Fibroblast of villous mesenchyme (primary cell): ENCODE measurements at regions not wholly inside any gene's neighbourhood (a gene's known extent, or its start where the extent isn't known, plus 50 kb on each side); places are given as distances from the start of the nearest gene placed in this dataset.

Source experiments
- DNase-seq: peaks from one replicate; pipeline ENCODE4 v3.0.0-alpha.2; 2010; ENCODE audit warnings: low read depth
- H3K4me3 ChIP-seq: 2 replicates; pipeline ENCODE4 v1.5.1; 2011; ENCODE audit warnings: low read depth, mild to moderate bottlenecking, low read length
- TF ChIP-seq, protein P1 (sequence below): IDR thresholded peaks from 2 replicates; pipeline ENCODE4 v1.5.1; 2012; ENCODE audit warnings: low read depth, mild to moderate bottlenecking, low read length; ENCODE audit not compliant: insufficient read depth

DNA sequence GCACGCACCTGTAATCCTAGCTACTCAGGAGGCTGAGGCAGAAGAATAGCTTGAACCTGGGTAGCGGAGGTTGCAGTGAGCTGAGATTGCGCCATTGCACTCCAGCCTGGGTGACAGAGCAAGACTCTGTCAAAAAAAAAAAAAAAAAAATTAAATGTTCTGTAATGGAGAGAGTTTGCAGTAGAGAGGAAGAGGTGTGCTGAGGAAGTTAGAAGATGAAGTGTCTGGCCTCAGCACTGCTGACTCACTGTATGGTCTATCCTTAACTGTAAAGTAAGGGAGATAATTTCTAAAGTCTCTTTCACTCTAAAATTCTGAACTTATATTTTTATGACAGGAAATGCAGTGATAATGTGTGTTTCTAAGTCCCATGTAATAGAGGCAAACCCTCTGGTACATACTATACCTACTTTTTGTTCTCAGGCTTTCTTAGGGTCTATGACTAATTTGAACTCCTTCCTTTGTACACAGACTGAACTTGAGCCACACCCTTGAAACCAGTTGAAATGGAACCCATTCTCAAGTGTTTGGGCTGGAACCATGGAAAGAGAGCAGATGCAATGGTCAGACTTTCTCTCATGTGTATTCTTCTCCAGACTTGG is 278.1 kb upstream of the FAR2 start:
- H3K4me3 ChIP-seq = no peak overlapping the region
- DNase-seq = peak; percentile 43
- TF ChIP-seq, protein P1, sequence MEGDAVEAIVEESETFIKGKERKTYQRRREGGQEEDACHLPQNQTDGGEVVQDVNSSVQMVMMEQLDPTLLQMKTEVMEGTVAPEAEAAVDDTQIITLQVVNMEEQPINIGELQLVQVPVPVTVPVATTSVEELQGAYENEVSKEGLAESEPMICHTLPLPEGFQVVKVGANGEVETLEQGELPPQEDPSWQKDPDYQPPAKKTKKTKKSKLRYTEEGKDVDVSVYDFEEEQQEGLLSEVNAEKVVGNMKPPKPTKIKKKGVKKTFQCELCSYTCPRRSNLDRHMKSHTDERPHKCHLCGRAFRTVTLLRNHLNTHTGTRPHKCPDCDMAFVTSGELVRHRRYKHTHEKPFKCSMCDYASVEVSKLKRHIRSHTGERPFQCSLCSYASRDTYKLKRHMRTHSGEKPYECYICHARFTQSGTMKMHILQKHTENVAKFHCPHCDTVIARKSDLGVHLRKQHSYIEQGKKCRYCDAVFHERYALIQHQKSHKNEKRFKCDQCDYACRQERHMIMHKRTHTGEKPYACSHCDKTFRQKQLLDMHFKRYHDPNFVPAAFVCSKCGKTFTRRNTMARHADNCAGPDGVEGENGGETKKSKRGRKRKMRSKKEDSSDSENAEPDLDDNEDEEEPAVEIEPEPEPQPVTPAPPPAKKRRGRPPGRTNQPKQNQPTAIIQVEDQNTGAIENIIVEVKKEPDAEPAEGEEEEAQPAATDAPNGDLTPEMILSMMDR = no peak

DNA sequence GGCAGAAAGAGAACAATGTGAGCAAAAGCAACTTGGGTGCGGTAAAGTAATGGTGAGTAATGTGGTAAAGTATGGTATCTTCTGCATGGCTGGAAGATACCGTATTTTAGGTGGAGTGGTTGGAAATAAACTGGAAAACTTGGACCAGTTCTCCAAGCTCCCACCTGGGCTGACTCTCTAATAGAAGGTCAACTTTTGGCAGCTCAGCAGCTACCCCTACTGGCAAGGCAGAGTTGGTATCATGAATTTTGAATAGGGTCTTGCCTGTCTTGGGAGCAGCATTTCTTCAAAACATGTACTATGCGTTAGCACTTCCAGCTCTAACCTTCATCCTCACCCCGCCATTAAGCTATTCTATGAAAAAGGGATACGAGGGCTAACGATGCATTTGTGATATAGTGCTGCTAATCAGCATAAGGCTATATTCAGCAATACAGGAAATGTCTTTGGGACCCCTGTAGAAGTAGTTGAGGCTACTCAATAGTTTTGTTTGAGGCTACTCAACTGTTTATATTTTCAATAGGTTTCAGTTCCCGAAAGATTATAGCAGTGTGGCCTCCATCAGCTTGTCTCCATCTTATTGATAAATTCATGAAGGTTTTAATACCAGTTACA is 276.3 kb upstream of the FAR2 start:
- peak; percentile 69 for DNase-seq
- H3K4me3 ChIP-seq = no peak overlapping the region
- TF ChIP-seq, protein P1 = peak; percentile 86

DNA sequence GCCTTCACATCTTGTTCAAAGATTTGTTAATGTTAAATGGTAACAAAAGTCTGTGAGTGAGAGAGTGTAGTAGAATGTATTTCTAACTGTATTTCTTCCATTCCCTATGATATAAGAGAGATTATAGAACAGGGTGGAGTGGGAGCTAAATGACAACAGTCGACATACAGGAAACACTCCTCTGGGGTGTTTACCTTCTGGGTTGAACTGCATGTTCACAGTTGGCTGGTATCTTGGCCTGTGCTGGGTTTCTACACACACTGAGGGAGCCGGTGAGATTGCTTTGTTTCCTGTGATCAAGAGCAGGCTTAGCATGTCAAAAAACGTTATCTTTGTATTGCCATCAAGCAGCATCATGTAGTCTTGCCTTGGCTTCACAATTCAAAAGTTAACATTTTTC is 274.3 kb upstream of the FAR2 start:
- no peak overlapping the region for H3K4me3 ChIP-seq
- TF ChIP-seq, protein P1 = no peak
- DNase-seq = no peak

DNA sequence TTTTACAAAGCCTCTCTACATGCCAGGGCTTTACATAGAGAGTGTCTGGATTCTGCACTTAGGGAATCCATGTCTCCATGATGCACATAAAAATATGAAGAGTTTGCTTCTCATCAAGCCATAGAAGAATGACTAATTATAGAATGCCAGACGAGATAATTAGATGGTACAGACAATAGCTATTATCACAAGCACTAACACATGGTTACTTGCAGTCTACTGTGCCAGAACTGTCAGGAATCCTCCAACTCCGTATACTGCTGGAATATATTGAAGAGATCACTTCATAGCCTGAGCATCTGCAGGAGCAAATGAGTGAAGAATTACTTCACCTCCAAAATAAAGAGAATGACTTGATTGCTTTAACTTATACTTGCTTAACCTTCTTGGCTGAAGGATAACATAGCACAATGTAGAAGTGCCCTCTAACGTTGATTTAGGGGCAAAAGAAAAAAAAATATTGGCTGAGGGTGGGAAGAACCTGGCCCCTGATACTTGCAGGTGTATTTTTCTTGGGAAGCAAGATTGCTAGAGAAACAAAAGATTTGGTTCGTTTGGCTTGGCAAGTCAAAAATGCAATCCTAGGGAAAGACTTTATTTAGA is 272.8 kb upstream of the FAR2 start:
- TF ChIP-seq, protein P1 = no peak
- no peak for DNase-seq

DNA sequence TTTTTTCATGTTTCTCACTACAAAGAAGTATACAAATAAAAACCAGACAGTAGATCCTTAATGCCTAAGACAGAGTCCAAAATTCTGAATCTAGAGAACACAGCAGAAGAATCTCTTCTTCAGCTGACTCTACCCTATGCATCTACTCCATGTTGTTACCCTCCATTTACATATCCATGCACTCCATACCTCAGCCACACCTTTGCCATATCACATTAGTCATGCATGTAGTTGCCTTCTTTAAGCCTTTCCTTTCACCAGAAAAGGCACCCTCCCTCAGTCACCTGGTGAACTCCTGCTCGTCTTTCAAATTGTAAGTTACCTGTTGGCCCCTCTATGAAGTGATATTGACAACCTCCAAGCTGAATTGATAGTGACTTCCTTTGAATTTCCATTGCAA is 271.2 kb upstream of the FAR2 start:
- H3K4me3 ChIP-seq = no peak overlapping the region
- TF ChIP-seq, protein P1 = no peak
- DNase-seq = no peak

More for the DNA sequence above, 272.8 kb upstream of the FAR2 start:
- H3K4me3 ChIP-seq = no peak overlapping the region

DNA sequence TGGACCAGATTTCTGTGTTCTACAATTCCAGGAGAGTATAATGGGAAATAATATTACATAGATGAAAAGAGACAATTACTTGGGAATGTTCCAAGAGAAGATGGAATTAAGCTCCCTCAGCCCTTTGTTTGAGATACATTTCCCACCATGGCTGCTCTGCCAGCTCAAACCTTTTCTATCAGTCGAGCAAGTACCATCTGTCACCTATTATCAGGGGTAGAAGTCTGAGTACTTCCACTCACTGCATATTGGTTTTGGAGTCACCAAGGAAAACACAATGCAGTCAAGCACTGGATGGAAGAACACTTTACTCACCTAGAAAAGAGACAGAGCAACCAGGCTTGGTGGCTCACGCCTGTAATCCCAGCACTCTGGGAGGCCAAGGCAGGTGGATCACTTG is 270.4 kb upstream of the FAR2 start:
- no peak for DNase-seq
- TF ChIP-seq, protein P1 = no peak
- H3K4me3 ChIP-seq = no peak overlapping the region

DNA sequence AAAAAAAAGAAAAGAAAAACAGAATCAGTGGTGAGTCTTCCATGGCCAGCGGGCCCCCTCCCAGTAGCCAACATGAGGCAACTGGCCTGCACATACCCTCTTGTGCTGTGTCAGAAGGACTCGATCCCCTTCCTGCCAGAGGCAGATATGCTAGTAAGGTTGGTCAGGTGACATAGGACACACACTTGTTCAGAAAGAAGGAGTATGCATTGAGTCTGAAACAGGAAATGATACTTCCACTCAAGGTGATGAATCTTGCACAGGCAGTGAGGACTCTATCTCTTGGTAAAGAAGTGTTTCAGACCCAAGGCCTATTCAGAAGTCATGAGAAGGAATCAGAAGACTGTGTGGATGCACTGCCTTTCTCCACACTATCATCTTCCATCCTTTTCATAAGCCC is 269.7 kb upstream of the FAR2 start:
- no peak for DNase-seq
- no peak overlapping the region for H3K4me3 ChIP-seq
- TF ChIP-seq, protein P1 = no peak
